ENCODE measurements at regions not wholly inside any gene's neighbourhood (a gene's known extent, or its start where the extent isn't known, plus 50 kb on each side); places are given as distances from the start of the nearest gene placed in this dataset.

- TF ChIP-seq POLR2A (IDR thresholded peaks at IDR 0.05) (no peak), CTCF (IDR thresholded peaks at IDR 0.05 in 4 of 5, conservative IDR thresholded peaks at IDR 0.05 in 1 of 5) (no peak)
Observed at GRCh38 chr1:58135821-58136321, 410.7 kb downstream of the OMA1 start.
